Gastroesophageal sphincter (tissue), 3 donors: ENCODE measurements at regions not wholly inside any gene's neighbourhood (a gene's known extent, or its start where the extent isn't known, plus 50 kb on each side); places are given as distances from the start of the nearest gene placed in this dataset.

Experiments
- CTCF ChIP-seq, 4 experiments: fragments of 200-600 bp in 2 of 4; fragments of 450-650 bp in 2 of 4; sonication (generic) in 1 of 4; IDR thresholded peaks; one replicate each; pipeline ENCODE4 v1.5.1; 2017 to 2019; ENCODE audit warnings: antibody characterized with exemption in 4 of 4, mild to moderate bottlenecking in 2 of 4, moderate library complexity in 2 of 4
- EP300 ChIP-seq: sonication (generic); formaldehyde crosslinking; IDR thresholded peaks from one replicate; pipeline ENCODE4 v1.6.1; 2017; ENCODE audit warnings: antibody characterized with exemption, mild to moderate bottlenecking
- POLR2A ChIP-seq, 2 donors: fragments of 450-650 bp; IDR thresholded peaks; one replicate each; pipeline ENCODE4 v1.6.1; 2017; ENCODE audit warnings: antibody characterized with exemption in 2 of 2, mild to moderate bottlenecking in 2 of 2, moderate library complexity in 1 of 2
- POLR2AphosphoS5 ChIP-seq: sonication (generic); formaldehyde crosslinking; IDR thresholded peaks from one replicate; pipeline ENCODE4 v1.6.1; 2017; ENCODE audit warnings: antibody characterized with exemption

- TF ChIP-seq EP300: no peak
- TF ChIP-seq CTCF (IDR thresholded peaks at IDR 0.05): no peak
- no peak for TF ChIP-seq POLR2AphosphoS5
- no peak for TF ChIP-seq POLR2A (IDR thresholded peaks at IDR 0.05)
These were observed 232.4 kb downstream of the SAMD5 start for GRCh38 chr6:147740916-147741315.
